HG02852 (cell line): ENCODE measurements at regions not wholly inside any gene's neighbourhood (a gene's known extent, or its start where the extent isn't known, plus 50 kb on each side); places are given as distances from the start of the nearest gene placed in this dataset.
"Not testable (repeated sequence)": the region's sequence is repeated elsewhere in the genome, so short reads cannot be mapped to it uniquely, and the experiment has no call there.

ENCODE experiments used
- ATAC-seq: cut with Tn5 transposase; IDR thresholded peaks from one replicate; pipeline ENCODE4 v1.9.1; 2021; ENCODE audit warnings: mild to moderate bottlenecking, moderate library complexity; ENCODE audit not compliant: unreplicated experiment

DNA sequence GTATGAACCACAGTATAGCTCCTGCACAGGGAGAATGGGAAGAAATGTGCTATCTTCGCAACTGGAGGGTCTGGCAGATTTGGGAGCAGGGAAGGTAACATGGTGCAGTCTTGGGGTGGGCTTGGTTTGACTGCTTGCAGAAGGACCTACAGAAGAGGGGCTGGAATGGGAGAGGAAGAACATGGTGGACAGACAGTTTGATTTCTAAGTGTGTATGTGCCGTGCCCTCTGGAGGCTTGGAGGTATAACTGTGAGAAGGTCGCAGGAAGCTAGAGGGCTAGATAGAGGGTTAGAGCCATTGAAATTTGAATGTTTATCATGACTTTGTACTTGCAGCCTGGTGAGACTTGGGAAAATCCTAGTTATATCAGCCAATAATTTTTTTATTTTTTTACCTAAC, 169.2 kb downstream of the SQOR start:
- no peak for ATAC-seq

DNA sequence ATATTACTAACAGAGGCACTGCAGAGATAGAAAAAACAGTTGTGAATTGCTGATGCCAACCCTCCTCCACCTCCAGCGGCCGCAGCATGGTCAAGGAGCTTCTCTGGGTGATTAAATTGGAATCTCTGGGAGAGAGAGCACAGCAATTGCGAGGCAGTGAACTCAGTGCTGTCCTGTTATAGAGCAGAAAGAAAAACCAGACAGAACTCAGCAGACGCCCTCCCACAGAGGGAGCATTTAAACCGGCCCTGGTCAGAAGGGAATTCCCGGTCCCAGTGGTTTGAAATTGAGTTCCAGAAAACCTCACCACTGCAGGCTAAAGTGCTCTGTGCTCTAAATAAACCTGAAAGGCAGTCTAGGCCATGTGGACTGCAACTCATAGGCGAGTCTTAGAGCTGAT, 175.4 kb downstream of the SQOR start:
- no peak for ATAC-seq

DNA sequence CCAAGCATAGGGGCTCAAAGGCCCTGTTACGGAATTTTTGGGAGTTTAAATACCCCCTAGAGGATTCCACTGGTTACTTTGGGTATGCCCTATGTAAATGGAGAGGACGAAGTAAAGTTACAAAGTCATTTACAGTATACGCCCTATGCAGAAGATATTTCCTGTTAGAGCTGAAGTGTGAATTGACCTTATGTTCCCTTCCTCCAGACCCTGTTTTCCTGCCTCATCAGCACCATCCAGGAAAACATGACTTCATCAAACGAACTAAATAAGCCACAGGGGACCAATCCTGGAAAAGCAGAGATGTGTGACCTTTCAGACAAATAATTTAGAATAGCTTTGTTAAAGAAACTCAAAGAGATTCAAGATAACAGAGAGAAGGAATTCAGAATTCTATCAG, 177.4 kb downstream of the SQOR start:
- no peak for ATAC-seq

DNA sequence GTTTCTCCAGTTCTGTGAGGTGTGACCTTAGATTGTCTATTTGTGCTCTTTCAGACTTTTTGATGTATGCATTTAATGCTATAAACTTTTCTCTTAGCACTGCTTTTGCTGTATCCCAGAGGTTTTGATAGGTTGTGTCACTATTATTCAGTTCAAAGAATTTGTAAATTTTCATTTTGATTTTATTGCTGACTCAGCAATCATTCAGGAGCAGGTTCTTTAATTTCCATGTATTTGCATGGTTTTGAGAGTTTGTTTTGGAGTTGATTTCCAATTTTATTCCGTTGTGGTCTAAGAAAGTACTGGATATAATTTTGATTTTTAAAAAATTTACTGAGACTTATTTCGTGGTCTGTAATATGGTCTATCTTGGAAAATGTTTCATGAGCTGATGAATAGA, 182.7 kb downstream of the SQOR start:
- ATAC-seq: not testable (repeated sequence)

DNA sequence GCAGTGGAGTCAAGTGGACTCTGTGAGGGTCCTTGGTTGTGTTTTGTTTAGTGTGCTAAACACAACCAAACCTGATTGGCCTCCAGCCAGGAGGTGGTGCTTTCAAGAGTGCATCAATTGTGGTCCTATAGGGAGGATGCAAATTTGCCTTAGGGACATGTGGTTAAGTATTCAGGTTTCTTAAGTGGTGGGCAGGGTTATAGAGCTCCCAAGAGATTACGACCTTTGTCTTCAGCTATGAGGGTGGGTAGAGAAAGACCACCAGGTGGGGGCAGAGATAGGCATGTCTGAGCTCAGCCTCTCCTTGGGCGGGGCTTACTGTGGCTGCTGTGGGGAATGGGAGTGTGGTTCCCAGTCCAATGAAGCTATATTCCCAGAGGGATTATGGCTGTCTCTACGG, 186.6 kb downstream of the SQOR start:
- no peak for ATAC-seq

DNA sequence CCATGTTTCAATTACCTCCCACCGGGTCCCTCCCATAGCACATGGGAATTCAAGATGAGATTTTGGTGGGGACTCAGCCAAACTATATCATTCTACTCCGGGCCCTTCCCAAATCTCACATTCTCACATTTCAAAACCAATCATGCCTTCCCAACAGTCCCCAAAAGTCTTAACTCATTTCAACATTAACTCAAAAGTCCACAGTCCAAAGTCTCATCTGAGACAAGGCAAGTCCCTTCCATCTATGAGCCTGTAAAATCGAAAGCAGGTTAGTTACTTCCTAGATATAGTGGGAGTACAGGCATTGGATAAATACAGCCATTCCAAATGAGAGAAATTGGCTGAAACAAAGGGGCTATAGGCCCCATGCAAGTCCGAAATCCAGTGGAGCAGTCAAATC, 188.1 kb downstream of the SQOR start:
- ATAC-seq: not testable (repeated sequence)

DNA sequence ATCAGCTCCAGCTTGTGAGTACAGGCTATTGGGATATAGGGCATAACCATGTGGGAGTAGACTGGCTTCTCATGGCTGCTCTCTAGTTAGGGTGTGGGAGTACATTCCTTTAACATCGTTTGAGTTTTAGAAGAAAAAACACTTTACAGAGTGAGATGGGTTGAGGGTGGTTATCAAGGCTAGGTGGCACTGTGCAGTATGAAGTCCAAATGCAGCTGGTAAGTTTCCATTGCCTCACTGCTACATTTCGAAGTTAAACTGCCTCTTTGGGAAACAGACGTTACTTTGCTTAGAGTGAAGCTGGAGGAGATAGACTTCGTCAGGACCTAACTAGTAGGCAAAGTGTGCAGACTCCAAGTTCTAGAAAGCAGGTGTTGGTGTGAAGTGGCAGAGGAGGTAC, 192.4 kb downstream of the SQOR start:
- ATAC-seq: no peak

DNA sequence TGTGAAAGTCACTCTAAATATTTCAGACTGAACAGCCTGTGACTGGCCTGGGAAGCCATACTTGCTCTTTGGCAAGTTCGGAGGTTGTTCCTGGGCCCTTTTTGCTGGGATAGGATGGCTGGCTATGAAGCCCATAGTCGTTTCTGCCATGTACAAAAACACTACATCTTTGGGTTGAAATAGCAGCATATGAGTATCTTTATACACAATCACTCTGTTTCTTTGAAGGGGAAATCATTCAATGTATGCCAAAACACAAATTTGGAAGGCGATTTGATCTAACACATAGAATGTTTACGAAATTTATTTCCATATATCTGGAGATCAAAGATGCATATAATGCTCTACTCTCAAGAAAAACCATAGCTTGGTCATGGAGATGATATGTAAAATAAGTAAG, 192.9 kb downstream of the SQOR start:
- ATAC-seq: no peak

DNA sequence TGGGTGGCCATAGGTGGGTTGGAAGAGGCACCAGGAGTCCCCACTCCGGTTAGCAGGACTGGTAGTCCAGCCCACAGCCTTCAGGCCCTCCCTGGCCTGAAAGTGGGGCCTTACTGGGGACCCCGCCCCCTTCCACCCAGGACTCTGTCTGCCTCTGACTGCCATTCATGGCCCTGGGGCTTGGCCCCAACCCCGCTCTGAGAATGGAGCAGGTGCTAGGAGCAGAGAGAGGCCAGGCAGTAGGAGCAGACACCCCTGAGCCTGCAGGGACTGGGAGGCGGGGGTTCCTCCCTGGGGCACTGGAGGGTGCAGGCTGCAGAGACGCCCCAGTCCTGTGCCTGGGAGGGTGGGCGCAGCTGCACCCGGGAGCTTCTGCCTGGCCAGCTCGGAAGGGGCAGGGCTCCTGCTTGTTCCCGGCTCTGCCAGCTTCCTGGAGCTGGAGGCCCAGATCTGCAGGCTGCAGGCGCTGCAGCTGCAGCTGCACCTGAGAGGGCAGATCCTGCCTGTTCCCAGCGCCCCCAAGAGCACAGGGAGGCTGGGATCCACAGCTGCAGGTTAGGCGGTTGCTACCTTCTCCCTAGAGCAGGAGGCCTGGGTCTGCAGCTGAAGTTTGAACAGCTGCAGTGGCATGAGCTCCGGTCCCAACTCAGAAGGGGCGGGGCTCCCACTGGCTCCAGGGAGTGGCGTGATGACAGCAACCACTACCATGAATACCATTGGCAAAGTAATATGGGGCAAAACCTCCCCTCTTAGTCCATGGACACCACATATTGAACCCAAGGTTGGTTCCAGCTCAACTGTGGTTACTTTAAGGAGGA, 194.7 kb downstream of the SQOR start:
- no peak for ATAC-seq

DNA sequence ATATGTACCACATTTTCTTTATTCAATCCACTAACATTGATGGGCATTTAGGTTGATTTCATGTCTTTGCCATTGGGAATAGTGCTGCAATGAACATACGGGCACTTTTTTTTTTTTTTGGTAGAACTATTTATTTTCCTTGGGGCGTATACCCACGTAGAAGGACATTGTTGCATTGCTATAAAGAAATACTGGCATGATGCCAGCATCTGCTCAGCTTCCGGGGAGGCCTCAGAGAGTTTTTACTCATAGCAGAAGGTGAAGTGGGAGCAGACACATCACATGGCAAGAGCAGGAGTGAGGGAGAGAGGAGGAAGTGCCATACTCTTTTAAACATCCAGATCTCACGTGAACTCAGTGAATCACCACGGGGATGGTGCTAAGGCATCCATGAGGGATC, 197.0 kb downstream of the SQOR start:
- ATAC-seq: no peak

DNA sequence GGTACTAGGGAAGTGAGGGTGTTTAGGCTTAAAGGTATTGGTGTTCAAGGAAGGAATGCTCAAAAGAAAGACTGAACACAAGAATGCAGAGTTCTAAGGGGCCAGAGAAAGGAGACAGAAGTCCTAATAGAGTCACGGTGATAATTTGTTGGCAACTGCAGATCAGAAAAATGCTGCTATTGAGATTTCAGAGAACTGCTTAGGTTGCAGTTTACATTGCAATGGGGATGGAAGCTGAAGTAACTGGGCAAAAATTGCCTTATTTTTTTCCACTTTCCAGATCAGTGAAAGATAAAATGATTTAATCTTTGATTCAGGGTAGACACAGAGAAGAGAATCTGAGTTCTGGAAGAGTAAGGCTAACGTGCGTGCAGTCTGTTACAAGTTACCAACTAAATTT, 199.8 kb downstream of the SQOR start:
- ATAC-seq: no peak

DNA sequence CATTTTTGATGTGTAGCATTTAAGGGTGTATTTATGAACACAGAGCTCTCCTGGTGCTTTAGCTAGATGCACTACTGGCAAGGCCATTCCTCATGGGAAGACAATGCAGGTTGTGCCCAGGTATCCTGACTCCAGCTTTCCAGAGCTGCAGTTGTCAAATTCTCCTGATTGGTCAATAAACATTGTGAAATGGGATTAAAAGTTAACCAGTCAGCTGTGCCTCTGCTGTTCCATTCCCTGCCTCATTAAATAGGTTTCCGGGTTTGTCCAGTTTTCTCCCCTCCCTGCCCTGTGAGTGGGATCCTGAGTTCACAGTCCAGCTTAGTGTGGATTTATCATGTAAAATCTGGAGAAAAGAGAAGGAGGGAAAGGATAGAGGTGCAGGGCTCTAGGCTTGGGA, 207.3 kb downstream of the SQOR start:
- no peak for ATAC-seq

DNA sequence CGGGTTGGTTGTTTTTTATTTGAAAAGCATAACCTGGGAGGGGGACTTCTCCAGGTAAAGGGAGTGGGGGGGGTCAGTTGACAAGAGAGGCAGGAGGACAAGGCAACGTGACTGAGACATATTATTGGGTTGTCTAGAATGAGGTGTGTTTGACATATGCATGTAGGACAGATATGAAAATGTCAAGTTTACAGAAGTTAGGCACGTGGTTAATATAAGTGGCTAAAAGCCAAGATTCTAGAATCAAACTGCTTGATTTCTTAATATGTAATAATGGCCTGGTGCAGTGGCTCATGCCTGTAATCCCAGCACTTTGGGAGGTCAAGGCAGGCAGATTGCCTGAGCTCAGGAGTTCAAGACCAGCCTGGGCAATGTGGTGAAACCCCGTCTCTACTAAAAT, 212.8 kb downstream of the SQOR start:
- ATAC-seq: no peak

DNA sequence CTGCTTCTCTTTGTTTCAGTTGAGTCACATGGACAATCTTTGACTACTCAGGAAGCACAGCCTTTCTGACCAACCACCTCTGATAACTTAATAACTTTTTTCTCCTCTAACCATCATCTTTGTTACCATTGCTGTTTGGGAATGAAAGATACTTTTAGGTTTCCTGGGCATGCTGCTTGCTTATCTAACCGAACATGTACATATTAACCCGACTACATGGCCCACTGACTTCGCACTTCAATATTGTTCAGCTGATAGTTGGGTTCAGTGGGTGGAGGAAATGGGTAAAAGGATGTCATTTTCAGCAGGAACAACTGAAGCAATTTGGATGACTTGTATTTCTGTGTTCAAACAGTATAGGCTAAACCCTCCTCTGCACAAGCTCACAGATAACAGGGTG, 214.3 kb downstream of the SQOR start:
- no peak for ATAC-seq

DNA sequence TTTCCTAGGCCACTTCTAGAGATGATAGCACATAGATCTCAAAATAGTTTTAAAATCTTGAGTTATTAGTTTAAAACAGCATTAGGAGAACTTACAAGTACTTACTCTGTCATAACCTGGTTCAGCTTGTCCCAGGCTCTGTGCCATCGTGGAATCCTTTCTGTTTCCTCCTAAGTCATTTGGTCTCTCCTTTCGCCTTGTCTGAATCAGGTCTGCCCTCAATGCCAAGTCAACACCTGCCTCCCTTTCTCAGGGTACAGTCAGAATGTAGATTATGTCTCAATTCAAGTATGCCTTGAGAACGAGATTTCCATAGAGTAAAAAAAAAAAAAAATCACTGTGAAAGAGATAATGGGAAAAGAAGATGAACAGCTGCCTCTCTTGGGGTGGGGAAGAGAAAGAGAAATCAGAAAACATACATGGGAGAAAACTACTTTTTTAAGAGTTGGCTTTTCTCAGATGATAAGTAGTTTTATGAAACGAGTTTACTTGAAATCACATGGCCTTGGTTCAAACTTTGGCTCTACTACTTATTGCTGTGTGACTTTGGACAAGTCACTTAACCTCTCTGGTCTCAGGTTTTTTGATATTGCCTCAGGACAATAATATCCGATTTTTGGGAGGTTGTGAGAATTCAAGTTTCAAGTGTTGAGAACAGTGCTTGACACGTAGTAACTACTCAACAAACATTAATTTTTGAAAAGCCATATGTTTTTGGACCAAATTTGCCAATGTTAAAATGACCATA, 219.8 kb downstream of the SQOR start:
- ATAC-seq: no peak

DNA sequence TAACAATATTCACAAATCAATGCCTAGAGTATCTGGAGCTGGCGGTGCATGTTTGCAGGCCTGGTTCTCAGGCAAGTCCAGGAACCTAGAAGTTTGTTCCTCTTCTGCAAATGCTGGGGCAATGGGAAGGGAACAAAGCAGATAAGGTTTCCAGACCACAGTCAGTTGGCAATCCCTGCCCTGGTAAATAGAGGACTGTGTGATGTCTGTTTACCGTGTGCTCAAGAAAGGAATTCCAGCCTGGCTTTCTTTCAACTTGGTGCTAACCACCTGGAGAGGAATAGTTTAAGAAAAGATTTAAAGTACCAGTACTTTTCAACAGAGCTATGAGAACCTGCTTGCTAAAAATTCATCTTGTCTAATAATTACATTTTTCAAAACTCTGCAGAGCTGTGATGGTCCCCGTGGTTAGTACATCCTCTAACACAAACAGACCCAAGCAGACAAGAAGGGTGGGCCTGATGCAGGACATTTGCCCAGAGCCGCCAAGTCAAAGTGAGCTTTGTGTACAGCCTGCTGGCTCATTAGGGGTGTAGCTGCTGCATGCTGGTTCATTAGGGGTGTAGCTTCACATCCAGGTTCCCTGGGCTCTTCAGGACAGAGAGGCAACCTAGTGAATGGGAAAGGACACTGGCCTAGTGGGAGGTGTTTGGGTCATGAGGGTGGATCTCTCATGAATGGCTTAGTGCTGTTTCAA, 220.5 kb downstream of the SQOR start:
- no peak for ATAC-seq

DNA sequence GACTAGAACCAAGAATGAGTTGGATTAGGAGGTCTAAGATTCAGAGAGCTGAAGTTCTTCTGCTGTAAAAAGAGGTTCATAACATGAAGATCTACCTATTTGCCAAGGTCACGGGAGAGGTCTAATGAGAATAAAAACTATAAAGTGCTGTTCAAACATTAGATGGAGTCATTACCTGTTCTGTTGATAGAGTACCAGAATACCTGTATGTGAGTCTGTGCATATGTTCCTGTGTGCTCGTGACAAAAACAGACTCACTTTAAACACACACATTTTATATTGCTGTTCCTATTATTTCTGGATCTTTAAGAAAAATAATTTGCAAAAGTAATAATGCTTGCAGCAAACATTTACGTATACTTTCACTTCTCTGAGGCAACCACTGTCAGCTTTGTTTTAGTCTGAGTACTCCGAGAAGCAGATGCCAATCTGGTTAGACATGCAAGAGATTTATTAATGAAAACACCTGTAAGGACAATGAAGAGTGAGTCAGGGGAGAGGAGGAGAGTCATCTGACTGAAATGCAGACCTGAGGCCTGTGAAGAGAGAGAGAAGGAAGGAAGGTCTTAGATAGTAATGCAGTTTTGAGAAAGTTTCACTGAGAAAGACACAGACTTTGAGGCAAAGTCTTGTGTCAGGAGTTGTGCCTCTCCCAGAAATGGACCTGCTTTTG, 221.2 kb downstream of the SQOR start:
- no peak for ATAC-seq

DNA sequence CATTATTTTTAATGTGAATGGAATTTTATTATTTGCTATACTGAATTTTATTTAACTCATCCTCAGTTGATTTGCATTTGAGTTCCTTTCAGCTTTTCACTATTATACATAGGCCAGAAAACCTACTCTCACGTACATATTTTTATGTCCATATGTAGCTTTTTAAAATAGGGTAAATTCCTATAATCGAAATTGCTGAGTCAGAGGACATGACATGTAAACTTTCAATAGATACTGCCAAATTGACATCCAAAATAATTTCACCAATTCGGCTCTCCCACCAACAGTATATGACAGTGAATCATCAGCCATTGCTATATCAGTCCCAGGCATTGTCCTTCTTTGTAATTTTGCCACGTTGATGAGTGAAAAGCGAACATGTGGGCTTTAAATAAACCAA, 222.5 kb downstream of the SQOR start:
- no peak for ATAC-seq

DNA sequence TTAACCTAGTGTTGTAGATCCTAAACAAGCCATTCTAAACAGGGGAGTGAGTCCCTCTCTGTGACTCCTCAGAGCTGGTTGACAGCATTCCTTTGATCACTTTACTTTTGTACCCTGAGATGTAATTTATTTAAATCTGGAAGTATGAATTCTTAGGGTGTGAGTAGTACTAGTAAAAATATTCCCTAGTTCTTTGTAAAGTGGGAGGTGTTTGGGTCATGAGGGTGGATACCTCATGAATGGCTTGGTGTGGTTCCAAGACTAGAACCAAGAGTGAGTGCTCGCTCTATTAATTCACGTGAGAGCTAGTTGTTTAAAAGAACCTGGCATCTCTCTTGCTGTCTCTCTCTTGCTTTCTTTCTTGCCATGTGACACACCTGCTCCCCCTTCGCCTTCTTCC, 223.7 kb downstream of the SQOR start:
- no peak for ATAC-seq

DNA sequence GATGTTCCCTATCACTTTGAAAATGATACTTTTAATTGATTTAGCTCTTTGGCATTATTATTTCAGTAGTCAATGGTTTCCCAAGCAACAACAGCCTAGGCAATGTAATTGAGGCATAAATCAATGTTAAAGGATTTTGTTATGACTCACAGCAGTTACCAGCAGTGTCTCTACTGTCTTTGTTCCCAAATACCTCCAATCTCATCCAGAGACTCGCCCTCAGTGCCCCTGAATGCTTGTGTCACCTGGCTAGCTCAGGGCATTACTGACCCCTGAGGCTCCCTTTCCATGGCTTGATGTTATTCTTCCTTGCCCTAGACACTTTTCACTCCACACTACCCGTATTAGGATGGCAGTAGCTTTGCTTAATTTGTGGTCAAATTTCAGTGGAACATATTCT, 227.2 kb downstream of the SQOR start:
- ATAC-seq: no peak

DNA sequence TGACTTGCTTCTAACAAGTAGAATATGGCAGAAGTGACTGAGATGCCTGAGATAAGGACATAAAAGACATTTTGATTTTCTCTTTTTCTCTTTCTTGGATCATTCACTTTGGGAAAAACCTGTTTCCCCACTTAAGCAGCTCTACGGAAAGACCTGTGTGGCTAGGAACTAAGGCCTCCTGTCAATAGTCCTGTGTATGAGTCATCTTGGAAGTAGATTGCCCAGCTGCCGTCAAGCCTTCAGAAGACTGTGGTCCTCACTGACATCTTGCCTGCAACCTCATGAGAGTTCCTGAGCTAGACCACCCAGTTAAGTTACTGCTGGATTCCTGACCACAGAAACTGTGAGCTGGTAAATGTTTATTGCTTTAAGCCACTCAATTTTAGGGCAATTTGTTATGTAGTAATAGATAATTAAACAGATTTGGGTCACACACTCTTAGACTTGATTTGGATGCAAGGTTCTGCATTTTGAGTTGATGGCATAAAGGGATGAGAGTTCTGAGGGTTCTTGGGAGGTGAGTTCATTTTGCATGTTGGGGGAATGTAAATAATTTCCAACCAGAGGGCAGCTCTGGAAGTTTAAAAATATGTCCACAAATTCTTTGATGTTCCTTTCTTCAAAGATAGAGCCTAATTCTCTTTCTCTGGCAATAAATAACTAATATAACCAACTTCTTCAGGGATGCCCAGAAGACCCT, 229.2 kb downstream of the SQOR start:
- ATAC-seq: no peak
